K562 (cell line): ENCODE measurements at regions not wholly inside any gene's neighbourhood (a gene's known extent, or its start where the extent isn't known, plus 50 kb on each side); places are given as distances from the start of the nearest gene placed in this dataset.

ENCODE experiments used
- ATAC-seq: fragments of 200-7000 bp; cut with Tn5 transposase; 3 replicates; pipeline ENCODE4 v1.9.1; 2020; ENCODE audit warnings: moderate library complexity
- BruUV-seq: library from RNA; stranded (reverse); fragments of 400-500 nt; replicated peaks from 2 replicates; lab custom pipeline; 2021; lab: Mats Ljungman, UMichigan
- CTCF ChIA-PET: fragments of 300-600 bp; formaldehyde crosslinking; extraction: SDS; loops from one replicate; lab custom pipeline; 2021; ENCODE audit warnings: low intra/inter-chr PET ratio; lab: Yijun Ruan, JAX
- POLR2A ChIA-PET: fragments of 300-600, 350-650 bp; sonication (Branson Sonifier 250); formaldehyde crosslinking; extraction: SDS; loops from one replicate; lab custom pipeline; 2021; ENCODE audit warnings: antibody characterized with exemption, inconsistent platforms; lab: Yijun Ruan, JAX
- DNase-seq, 4 experiments: peaks; one replicate each; pipeline versions ENCODE4 v3.0.0 to v3.0.0-alpha.2; 2011 to 2018; ENCODE audit warnings: low spot score in 3 of 4, mixed read lengths in 3 of 4; ENCODE audit errors: extremely low read depth in 1 of 4
- FAIRE-seq: peaks from 2 replicates; lab custom pipeline; 2011; peaks lifted over from hg19 to GRCh38; lab: Jason Lieb, UNC
- H2AFZ ChIP-seq: 2 replicates; pipeline ENCODE4 v1.6.0; 2011; ENCODE audit warnings: low read depth, low read length, control low read depth, inconsistent platforms
- H3K27ac ChIP-seq: fragments of 200-600 bp; 3 replicates; pipeline ENCODE4 v1.8.0; 2011; ENCODE audit warnings: low read depth, mild to moderate bottlenecking, control low read depth, inconsistent platforms, low read length, moderate library complexity, mixed read lengths; ENCODE audit errors: extremely low read depth
- H3K27me3 ChIP-seq, 2 experiments: fragments of 300-600 bp in 1 of 2; 2 replicates in 1 of 2; 3 replicates in 1 of 2; pipeline versions ENCODE4 v1.6.0 to v1.8.0; 2011; ENCODE audit warnings: inconsistent platforms in 2 of 2, low read length in 2 of 2, mild to moderate bottlenecking in 1 of 2, mixed read lengths in 1 of 2, moderate library complexity in 1 of 2; ENCODE audit not compliant: control insufficient read depth in 2 of 2, insufficient read depth in 2 of 2
- H3K36me3 ChIP-seq: fragments of 300-600 bp; 3 replicates; pipeline ENCODE4 v1.8.0; 2011; ENCODE audit warnings: mild to moderate bottlenecking, low read length, inconsistent platforms; ENCODE audit not compliant: control insufficient read depth, insufficient read depth
- H3K4me1 ChIP-seq, 2 experiments: fragments of 200-600 bp in 1 of 2; replicated peaks in 1 of 2; 2 replicates in 1 of 2; 3 replicates in 1 of 2; pipeline versions ENCODE4 v1.5.1 to v1.8.0; 2011; ENCODE audit warnings: inconsistent platforms in 2 of 2, low read length in 2 of 2, mild to moderate bottlenecking in 1 of 2, mixed read lengths in 1 of 2, moderate library complexity in 1 of 2; ENCODE audit not compliant: control insufficient read depth in 2 of 2, insufficient read depth in 2 of 2
- H3K4me2 ChIP-seq: 2 replicates; pipeline ENCODE4 v1.6.1; 2011; ENCODE audit warnings: low read length, control low read depth, inconsistent platforms, mixed read lengths; ENCODE audit not compliant: insufficient read depth
- H3K4me3 ChIP-seq: fragments of 200-600 bp; sonication (generic), shearing (Covaris generic); 2 replicates; pipeline ENCODE4 v1.5.1; 2016; ENCODE audit warnings: control low read depth, inconsistent platforms
- H3K79me2 ChIP-seq: fragments of 200-600 bp; 3 replicates; pipeline ENCODE4 v1.8.0; 2011; ENCODE audit warnings: low read length, inconsistent platforms; ENCODE audit not compliant: control insufficient read depth, insufficient read depth
- H3K9ac ChIP-seq, 2 experiments: 2 replicates each; pipeline versions ENCODE4 v1.6.0 to v1.6.1; 2011; ENCODE audit warnings: low read depth in 2 of 2, low read length in 2 of 2, control low read depth in 1 of 2, inconsistent platforms in 1 of 2, mild to moderate bottlenecking in 1 of 2, mixed read lengths in 1 of 2; ENCODE audit not compliant: insufficient read depth in 1 of 2
- H3K9me1 ChIP-seq: one replicate; pipeline ENCODE4 v1.6.0; 2011; ENCODE audit warnings: inconsistent platforms, mild to moderate bottlenecking, low read length, moderate library complexity; ENCODE audit not compliant: control insufficient read depth, insufficient read depth
- H3K9me3 ChIP-seq: replicated peaks from 2 replicates; pipeline ENCODE4 v1.5.1; 2011; ENCODE audit warnings: low read depth, low read length, inconsistent platforms; ENCODE audit not compliant: control insufficient read depth, insufficient read depth
- H4K20me1 ChIP-seq: replicated peaks from 2 replicates; pipeline ENCODE4 v1.6.1; 2011; ENCODE audit warnings: low read length, inconsistent platforms, mixed read lengths; ENCODE audit not compliant: control insufficient read depth, insufficient read depth
- CREBBP ChIP-seq: IDR thresholded peaks from one replicate; pipeline ENCODE4 v1.6.1; 2012; ENCODE audit warnings: low read depth, mild to moderate bottlenecking, control low read depth, inconsistent platforms, low read length
- EGR1 ChIP-seq: fragments of 450-650 bp; conservative IDR thresholded peaks from 2 replicates; pipeline ENCODE4 v1.6.1; 2017; ENCODE audit warnings: mild to moderate bottlenecking
- GABPB1 ChIP-seq: sonication (generic); formaldehyde crosslinking; IDR thresholded peaks from 2 replicates; pipeline ENCODE4 v1.8.0; 2022; ENCODE audit warnings: mild to moderate bottlenecking, missing genetic modification reagents
- HES1 ChIP-seq: fragments of 450-650 bp; IDR thresholded peaks from 2 replicates; pipeline ENCODE4 v1.6.1; 2016; ENCODE audit warnings: low read depth, mild to moderate bottlenecking, moderate library complexity
- HMBOX1 ChIP-seq: sonication (generic); IDR thresholded peaks from 2 replicates; pipeline ENCODE4 v1.6.1; 2016
- MCM2 ChIP-seq: fragments of 450-650 bp; IDR thresholded peaks from 2 replicates; pipeline ENCODE4 v1.6.1; 2017; ENCODE audit warnings: low read depth, mild to moderate bottlenecking
- ZBTB17 ChIP-seq: fragments of 450-650 bp; formaldehyde crosslinking; IDR thresholded peaks from 2 replicates; pipeline ENCODE4 v1.4.0; 2020; ENCODE audit warnings: mild to moderate bottlenecking
- ZFP36 ChIP-seq: fragments of 150-350 bp; IDR thresholded peaks from 2 replicates; pipeline ENCODE4 v1.6.1; 2018; ENCODE audit warnings: low read length, low read depth; ENCODE audit not compliant: partially characterized antibody
- ZNF121 ChIP-seq: sonication (generic); formaldehyde crosslinking; conservative IDR thresholded peaks from 2 replicates; pipeline ENCODE4 v1.8.0; 2022; ENCODE audit warnings: missing genetic modification reagents
- ZNF740 ChIP-seq, 3 experiments: fragments of 200-800 bp in 1 of 3; sonication (Bioruptor generic) in 1 of 3; sonication (generic) in 1 of 3; formaldehyde crosslinking in 1 of 3; IDR thresholded peaks; 2 replicates each; pipeline versions ENCODE4 v1.6.1 to v1.8.0; 2016 to 2022; ENCODE audit warnings: mild to moderate bottlenecking in 2 of 3, missing compliant biosample characterization in 2 of 3, missing genetic modification characterization in 2 of 3, missing genetic modification reagents in 1 of 3
- WGBS: fragments of 100-300 bp; shearing (Covaris generic); methylation state at CpG from one replicate; pipeline ENCODE4 v1.1.6; 2016; ENCODE audit warnings: low coverage, mixed read lengths; ENCODE audit not compliant: insufficient coverage; ENCODE audit errors: missing lambda C conversion rate; 5-methylcytosine and 5-hydroxymethylcytosine counted together
- in situ Hi-C: fragments of 300-500 bp; cut with MboI; formaldehyde crosslinking; loops from 4 replicates; pipeline ENCODE4 v1.15.0; 2018; ENCODE audit warnings: inconsistent platforms, mixed read lengths
- intact Hi-C: fragments of 100-400 bp; cut with micrococcal nuclease; formaldehyde crosslinking; loops from 2 replicates; pipeline ENCODE4 v1.14.2; 2022

GRCh38 chrX:36583674-36584073 is 424.5 kb upstream of the FAM47C start:
- no peak overlapping the region for H3K27ac ChIP-seq
- whole genome bisulfite sequencing, result 3% methylated on average over 4 of the region's 6 CpGs
- no peaks in the 10 kb centered on the region for H3K9me3 ChIP-seq
- in situ Hi-C loops (no loop called here), intact Hi-C loops (no loop called here)
- ChIA-PET POLR2A (no interaction called here), CTCF (no interaction called here)
- no peak overlapping the region for H3K4me2 ChIP-seq
- H3K27me3 ChIP-seq, result no peaks in the 10 kb centered on the region
- ATAC-seq, result no peak
- H2AFZ ChIP-seq, result no peak overlapping the region
- H3K9me1 ChIP-seq, result no peaks in the 10 kb centered on the region
- H3K4me1 ChIP-seq, result no peaks in the 10 kb centered on the region
- H4K20me1 ChIP-seq, result no peaks in the 10 kb centered on the region
- H3K79me2 ChIP-seq, result no peaks in the 10 kb centered on the region
- H3K36me3 ChIP-seq, result no peaks in the 10 kb centered on the region
- TF ChIP-seq EGR1, result no peak
- no peak for TF ChIP-seq MCM2
- no peak for TF ChIP-seq ZFP36
- no peak for TF ChIP-seq ZNF740 (CRISPR knock-in tag; IDR thresholded peaks at IDR 0.05)
- TF ChIP-seq ZNF740 (tag; IDR thresholded peaks at IDR 0.05), result no peak
- no peak for TF ChIP-seq HMBOX1
- no peak for TF ChIP-seq ZBTB17
- no peak for TF ChIP-seq HES1
- TF ChIP-seq GABPB1 (CRISPR knock-in tag), result no peak
- TF ChIP-seq ZNF121 (CRISPR knock-in tag), result no peak
- no peak for TF ChIP-seq CREBBP
- no peak overlapping the region for H3K9ac ChIP-seq
- no TSS peak for BruUV-seq
- no peak for FAIRE-seq
- H3K4me3 ChIP-seq, result no peak overlapping the region
- no peak for DNase-seq
